GM18508 (cell line): ENCODE measurements at regions not wholly inside any gene's neighbourhood (a gene's known extent, or its start where the extent isn't known, plus 50 kb on each side); places are given as distances from the start of the nearest gene placed in this dataset.

Source experiments
- ATAC-seq: cut with Tn5 transposase; IDR thresholded peaks from one replicate; pipeline ENCODE4 v1.9.1; 2021; ENCODE audit warnings: moderate number of reproducible peaks; ENCODE audit not compliant: insufficient read depth, unreplicated experiment

- no peak for ATAC-seq
Measured at GRCh38 chr6:164417537-164418261, 891.7 kb downstream of the C6orf118 start.

GRCh38 chr6:164415832-164416563 is 893.4 kb downstream of the C6orf118 start:
- ATAC-seq = no peak

GRCh38 chr6:164414695-164415094 is 894.7 kb downstream of the C6orf118 start:
- ATAC-seq = no peak

- ATAC-seq = no peak
Measured at GRCh38 chr6:164412566-164412965, 896.8 kb downstream of the C6orf118 start.

DNA sequence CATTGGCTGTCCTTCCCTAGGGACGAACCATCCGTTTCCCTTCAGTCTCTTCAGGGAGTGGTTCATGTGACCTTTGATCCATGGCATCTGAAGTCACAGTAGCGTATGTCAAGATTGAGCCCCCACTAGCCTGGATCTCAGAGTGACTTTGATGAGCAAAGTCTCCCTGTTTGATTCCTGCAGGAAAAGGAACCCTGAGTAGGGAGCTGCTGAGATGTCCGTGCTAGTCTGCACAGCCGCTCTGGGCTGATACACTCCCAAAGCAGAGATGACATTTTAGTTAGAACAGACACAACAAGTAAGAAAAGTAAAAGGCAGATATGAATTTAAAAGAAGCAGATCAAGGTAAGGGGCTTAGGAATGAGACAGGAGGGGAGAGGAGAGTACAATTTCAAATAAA is 899.4 kb downstream of the C6orf118 start:
- no peak for ATAC-seq

GRCh38 chr6:164409309-164410009 is 899.9 kb downstream of the C6orf118 start:
- ATAC-seq = no peak

DNA sequence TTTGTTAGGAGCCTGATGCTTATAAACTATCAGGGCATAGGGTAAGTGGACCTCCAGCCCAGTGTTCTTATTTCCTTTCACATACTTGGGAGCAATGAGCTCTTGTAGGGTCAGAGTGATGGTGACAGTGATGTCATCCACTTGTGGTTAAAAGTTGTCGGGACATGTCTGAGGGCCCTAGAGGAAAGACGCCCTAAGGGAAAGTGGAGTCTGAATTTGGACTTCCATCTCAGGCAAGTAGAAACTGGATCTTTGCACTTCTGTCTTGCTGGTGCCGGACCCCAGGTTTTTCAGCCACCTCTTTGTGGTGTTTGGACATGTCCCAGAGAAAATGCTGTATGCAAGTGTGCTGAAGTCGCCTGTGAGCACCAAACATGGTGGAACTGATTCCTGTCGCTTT is 900.5 kb downstream of the C6orf118 start:
- no peak for ATAC-seq

DNA sequence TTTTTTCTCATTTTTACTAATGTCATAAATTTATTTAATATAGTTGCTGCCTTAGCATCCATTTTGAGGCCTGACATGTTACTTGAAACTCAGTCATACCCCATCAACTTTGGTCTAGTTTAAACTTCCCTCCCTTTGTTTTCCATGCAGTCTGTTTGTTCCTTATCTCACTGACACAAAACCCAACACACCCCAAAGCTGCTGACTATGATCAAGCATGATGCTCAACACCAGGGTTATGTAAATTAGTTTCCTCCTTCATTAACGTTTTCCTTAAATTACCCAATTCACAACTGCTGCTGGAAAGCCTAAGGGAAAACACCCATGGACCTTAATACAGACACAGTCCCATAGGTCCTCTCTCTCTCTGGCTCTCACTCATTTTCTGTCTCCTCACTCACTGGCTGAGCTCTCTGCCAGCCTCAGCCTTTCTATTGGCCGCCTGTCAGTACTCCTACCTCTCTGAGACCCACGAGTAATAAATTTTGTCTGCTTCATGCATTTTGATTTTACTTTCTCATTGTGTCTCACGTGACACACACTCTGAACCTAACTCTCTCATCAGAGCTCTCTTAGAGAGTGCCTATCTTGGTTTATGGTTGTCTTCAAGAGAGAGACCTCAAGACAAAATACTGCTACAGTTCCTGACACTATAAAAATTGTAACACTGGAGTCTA is 904.5 kb downstream of the C6orf118 start:
- ATAC-seq = no peak

- ATAC-seq = no peak
Measured at GRCh38 chr6:164401871-164402270, 907.5 kb downstream of the C6orf118 start.

DNA sequence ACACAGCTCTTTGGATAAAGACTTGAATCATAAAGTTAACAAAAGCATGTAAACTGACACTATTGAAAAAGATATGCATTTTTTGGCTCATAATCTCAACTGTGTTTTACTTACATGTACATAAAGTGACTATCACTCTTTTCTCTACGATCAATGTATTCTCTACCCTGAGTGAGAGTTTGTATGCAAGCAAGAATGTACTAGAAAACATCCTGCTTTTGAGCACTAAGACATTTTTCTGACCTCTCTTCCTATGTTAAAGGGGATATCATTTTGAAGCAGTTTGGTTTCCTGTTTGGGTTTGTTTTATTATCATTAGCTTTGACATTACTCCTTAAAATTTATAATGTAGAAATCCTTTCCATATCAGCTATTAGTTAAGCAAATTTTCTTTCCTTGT is 910.8 kb downstream of the C6orf118 start:
- no peak for ATAC-seq

DNA sequence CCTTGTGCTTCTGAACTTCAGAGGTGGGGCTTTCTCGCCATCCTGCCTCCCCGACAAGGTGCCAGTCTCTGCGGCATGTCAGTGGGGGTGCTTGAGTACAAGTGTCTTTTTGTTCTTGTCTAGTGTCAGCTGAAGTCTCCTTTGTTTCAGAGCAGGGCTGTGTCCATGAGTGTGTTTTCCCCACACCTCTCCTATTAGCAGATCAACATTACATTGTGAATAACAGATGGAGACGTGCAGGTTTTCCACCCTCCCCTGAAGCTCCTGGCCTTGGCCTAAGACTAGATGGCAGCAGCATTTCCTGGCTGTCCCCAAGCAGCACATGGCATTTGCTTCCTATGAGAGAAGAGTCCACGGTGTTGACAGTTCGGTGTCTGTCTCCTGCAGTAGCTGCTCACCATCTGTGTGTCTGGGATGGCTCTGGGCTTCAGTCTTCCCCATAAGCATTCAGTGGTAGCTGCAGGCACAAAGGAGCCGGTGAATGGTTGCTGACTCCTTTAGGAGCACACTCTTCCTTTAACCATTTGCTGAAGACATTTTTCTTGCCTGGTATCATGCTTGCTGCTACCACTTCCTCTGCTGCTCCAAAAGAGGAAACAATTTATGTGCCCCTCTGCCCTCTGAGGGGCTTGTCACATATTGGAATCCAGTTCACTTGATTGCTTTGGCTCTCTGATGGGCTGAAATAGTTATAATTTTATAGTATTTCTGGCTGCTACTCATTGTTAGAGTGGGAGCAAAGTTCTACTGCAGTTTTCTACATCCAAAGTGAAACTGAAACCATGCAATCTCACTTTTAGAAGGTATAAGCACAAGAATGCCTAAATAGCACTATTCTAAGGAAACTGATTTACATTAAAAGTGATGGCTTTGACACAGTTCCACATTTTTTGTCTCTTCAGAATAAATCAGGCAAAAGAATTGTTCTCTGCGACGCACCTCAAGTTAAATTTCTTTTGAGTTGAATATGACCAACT is 913.0 kb downstream of the C6orf118 start:
- ATAC-seq = no peak

DNA sequence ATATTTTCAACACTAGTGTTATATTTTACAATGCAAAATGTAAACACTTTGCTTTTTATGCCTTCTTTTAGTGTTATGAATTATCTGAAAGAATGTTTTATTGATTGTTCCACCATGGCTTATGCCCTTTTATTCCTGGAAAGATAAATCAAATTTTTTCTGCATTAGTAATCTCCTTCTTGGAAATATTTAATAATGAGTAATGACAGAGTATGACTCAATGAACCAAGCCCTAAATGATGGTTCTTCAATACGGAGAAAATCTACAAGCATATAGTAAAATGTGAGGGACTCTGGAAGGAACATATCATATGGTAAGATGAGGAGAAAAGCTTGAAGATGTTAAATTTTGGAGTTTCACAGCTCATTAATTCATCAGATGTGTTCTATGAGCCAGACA is 929.6 kb downstream of the C6orf118 start:
- ATAC-seq = no peak

- ATAC-seq = no peak
Measured at GRCh38 chr6:164378330-164378729, 931.1 kb downstream of the C6orf118 start.

GRCh38 chr6:164377348-164377918 is 932.0 kb downstream of the C6orf118 start:
- no peak for ATAC-seq

GRCh38 chr6:164370773-164371172 is 938.6 kb downstream of the C6orf118 start:
- no peak for ATAC-seq

DNA sequence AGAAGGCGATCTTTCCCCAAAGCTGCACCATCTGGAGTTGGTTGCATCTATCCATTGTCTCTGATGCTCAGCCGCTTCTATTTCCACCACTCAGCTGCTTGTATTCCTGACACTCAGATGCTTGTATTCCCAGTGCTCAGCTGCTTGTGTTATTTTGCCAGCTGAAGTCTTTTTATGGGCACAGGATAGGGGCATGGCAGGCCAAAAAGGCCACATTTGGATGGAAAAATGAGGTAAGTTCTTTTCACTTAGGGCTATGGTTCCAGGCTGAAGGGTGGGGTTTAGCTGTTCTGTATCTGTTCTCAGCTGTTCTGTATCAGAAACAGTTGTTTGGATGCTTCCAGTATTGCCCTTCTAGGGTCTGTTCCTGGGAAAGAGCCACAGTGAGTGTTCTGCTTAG is 944.9 kb downstream of the QKI start:
- no peak for ATAC-seq

DNA sequence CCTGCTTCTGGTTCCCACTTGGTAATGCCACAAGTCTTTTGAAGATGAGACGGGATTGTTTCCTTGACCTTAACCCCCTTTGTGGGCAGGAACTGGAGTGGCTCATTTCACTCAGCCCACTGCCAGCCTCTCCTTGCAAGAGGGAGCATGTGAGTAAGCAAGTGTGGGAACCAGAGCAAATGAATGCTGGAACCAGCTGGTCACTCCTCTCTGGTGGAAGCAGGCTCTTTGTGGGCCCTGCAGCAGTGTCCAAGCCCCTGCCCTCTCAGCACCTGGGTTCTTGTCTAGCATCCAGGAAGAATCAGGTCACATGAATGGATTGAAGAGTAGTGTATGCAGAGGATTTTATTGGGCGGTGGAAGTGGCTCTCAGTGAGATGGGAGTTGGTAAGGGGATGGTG is 944.5 kb downstream of the QKI start:
- no peak for ATAC-seq

- no peak for ATAC-seq
Measured at GRCh38 chr6:164356814-164357213, 942.3 kb downstream of the QKI start.

- no peak for ATAC-seq
Measured at GRCh38 chr6:164347455-164347854, 932.9 kb downstream of the QKI start.
